Uterus (tissue), 3 donors: ENCODE measurements at regions not wholly inside any gene's neighbourhood (a gene's known extent, or its start where the extent isn't known, plus 50 kb on each side); places are given as distances from the start of the nearest gene placed in this dataset.

Experiments used
- DNase-seq, 2 donors: peaks; one replicate each; pipeline ENCODE4 v3.0.0-alpha.2; 2019 to 2020
- H3K27ac ChIP-seq, 2 donors: fragments of 200-600 bp; sonication (generic); 1 replicate in 1 of 2; 2 replicates in 1 of 2; pipeline ENCODE4 v1.5.1; 2016 to 2018
- H3K27me3 ChIP-seq, 2 donors: fragments of 200-600 bp; sonication (generic); one replicate each; pipeline ENCODE4 v1.5.1; 2018 to 2019; ENCODE audit warnings: control low read depth in 1 of 2
- H3K36me3 ChIP-seq, 2 donors: fragments of 200-600 bp; sonication (generic); one replicate each; pipeline ENCODE4 v1.5.1; 2019; ENCODE audit warnings: control low read depth in 1 of 2
- H3K4me1 ChIP-seq, 2 donors: fragments of 200-600 bp; sonication (generic); one replicate each; pipeline ENCODE4 v1.5.1; 2018 to 2019; ENCODE audit warnings: control low read depth in 1 of 2
- H3K4me3 ChIP-seq, 2 donors: fragments of 200-600 bp; sonication (generic); 1 replicate in 1 of 2; 2 replicates in 1 of 2; pipeline ENCODE4 v1.5.1; 2018 to 2019; ENCODE audit warnings: mild to moderate bottlenecking in 1 of 2
- H3K9me3 ChIP-seq, 2 donors: fragments of 200-600 bp; sonication (generic); one replicate each; pipeline ENCODE4 v1.5.1; 2019; ENCODE audit warnings: control low read depth in 1 of 2
- POLR2A ChIP-seq, 2 donors: fragments of 450-650 bp; IDR thresholded peaks; one replicate each; pipeline ENCODE4 v1.6.1; 2016; ENCODE audit warnings: antibody characterized with exemption in 2 of 2, mild to moderate bottlenecking in 1 of 2, moderate library complexity in 1 of 2
- intact Hi-C: fragments of 100-400 bp; cut with DNase I; formaldehyde crosslinking; loops from one replicate; pipeline ENCODE4 v1.15.1; 2023; ENCODE audit warnings: low total_unique reads
- TF ChIP-seq, protein P1 (sequence below), 4 experiments: fragments of 200-600 bp in 2 of 4; fragments of 450-650 bp in 2 of 4; sonication (generic) in 2 of 4; IDR thresholded peaks; one replicate each; pipeline ENCODE4 v1.5.1; 2016 to 2019; ENCODE audit warnings: antibody characterized with exemption in 4 of 4, mild to moderate bottlenecking in 2 of 4, moderate library complexity in 1 of 4
- donor health status: DM: yes; HTN: yes; CAD: no.

DNA sequence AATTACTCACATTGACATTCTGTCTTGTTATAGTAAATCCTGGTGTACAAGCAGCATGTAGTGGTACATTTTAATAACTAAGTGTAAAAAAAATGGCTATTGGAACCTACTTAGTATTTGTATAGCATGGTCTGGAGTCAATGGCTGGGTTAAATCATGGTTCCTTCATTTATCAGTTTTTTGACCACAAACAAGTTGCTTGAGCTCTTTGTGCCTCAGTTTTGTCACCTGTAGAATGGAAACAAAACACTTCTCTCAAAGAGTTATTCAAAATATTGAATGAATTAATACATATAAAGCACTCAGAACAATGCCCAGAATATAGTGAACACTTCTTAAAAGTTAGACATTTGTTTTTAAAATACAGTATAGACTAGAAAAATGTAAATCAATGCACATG is 93.2 kb upstream of the HS3ST5 start:
- DNase-seq = no peak
- intact Hi-C loops = no loop called here
- H3K4me3 ChIP-seq = no peak overlapping the region
- H3K9me3 ChIP-seq = no peaks in the 10 kb centered on the region
- TF ChIP-seq, protein P1, sequence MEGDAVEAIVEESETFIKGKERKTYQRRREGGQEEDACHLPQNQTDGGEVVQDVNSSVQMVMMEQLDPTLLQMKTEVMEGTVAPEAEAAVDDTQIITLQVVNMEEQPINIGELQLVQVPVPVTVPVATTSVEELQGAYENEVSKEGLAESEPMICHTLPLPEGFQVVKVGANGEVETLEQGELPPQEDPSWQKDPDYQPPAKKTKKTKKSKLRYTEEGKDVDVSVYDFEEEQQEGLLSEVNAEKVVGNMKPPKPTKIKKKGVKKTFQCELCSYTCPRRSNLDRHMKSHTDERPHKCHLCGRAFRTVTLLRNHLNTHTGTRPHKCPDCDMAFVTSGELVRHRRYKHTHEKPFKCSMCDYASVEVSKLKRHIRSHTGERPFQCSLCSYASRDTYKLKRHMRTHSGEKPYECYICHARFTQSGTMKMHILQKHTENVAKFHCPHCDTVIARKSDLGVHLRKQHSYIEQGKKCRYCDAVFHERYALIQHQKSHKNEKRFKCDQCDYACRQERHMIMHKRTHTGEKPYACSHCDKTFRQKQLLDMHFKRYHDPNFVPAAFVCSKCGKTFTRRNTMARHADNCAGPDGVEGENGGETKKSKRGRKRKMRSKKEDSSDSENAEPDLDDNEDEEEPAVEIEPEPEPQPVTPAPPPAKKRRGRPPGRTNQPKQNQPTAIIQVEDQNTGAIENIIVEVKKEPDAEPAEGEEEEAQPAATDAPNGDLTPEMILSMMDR (IDR thresholded peaks at IDR 0.05) = no peak
- no peak for TF ChIP-seq POLR2A (IDR thresholded peaks at IDR 0.05)
- H3K4me1 ChIP-seq = no peaks in the 10 kb centered on the region
- H3K27ac ChIP-seq = no peak overlapping the region
- H3K27me3 ChIP-seq = no peaks in the 10 kb centered on the region
- H3K36me3 ChIP-seq = no peaks in the 10 kb centered on the region

DNA sequence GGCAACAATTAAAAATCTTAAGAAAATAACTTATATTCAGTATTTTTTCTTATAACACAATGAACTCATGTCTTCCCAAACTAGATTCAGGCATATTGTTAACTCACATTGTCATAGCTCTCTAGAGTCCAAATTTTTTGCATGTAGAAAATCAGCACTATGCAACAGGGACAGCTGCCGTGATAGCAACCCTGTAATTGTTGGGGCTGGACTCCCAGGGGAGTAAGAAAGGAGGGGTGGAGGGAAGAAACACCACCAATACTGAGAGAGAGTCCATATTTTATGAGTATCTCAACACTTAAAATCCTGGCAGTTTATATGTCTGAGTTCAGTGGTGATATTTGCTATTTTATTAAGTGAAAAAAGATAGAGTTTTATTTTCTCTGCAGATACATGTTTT is 89.6 kb upstream of the HS3ST5 start:
- DNase-seq = no peak
- intact Hi-C loops = no loop called here
- H3K4me1 ChIP-seq = no peaks in the 10 kb centered on the region
- H3K27ac ChIP-seq = no peak overlapping the region
- no peak overlapping the region for H3K4me3 ChIP-seq
- H3K36me3 ChIP-seq = no peaks in the 10 kb centered on the region
- no peaks in the 10 kb centered on the region for H3K27me3 ChIP-seq
- no peaks in the 10 kb centered on the region for H3K9me3 ChIP-seq
- TF ChIP-seq, protein P1 (IDR thresholded peaks at IDR 0.05) = no peak
- TF ChIP-seq POLR2A (IDR thresholded peaks at IDR 0.05) = no peak

DNA sequence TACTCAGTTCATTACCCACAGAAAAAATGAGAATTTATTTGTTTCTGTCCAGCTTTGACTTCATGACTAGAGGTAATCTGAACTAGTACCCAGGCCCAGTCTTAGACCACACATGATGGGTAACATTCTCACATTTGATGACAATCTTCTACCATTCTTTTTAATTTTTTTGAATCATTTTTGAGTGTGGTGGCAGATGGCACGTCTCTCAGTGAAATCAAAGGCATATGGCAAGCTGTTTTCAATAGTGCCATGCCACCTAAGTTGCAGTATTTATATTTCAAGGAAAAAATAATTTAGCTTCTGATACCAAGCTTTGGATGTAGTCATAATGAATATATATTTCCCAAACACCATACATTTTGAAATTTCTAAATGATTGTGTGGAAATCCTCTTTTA is 88.8 kb upstream of the HS3ST5 start:
- no peak overlapping the region for H3K4me3 ChIP-seq
- no peaks in the 10 kb centered on the region for H3K4me1 ChIP-seq
- H3K9me3 ChIP-seq = no peaks in the 10 kb centered on the region
- no peak for DNase-seq
- TF ChIP-seq, protein P1 (IDR thresholded peaks at IDR 0.05) = no peak
- TF ChIP-seq POLR2A (IDR thresholded peaks at IDR 0.05) = no peak
- no peaks in the 10 kb centered on the region for H3K36me3 ChIP-seq
- intact Hi-C loops = no loop called here
- H3K27me3 ChIP-seq = no peaks in the 10 kb centered on the region
- H3K27ac ChIP-seq = no peak overlapping the region

DNA sequence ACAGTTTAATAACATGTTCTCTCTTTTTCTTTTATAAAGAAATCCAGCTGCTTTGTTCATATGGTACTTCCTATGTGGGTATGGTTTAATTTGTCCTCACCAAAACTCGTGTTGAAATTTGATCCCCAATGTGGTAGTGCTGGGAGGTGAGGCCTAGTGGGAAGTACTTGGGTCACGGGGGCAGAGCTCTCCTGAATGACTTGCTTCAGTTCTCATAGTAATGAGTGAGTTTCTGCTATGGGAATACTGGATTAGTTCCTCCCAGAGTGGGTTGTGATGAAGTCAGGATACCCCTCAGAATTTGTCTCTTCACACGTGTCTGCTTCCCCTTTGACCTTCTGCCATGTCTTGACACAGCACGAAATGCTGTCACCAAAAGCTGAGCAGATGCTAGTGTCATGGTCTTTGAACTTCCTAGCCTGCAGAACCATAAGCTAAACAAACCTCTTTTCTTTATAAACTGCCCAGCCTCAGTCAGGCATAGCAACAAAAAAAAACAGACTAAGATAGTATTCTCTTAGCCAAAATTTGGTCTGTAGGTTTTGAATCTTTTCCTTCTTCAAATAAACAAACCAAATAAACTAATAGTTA is 87.8 kb upstream of the HS3ST5 start:
- Histone ChIP-seq H3K36me3 (no peaks in the 10 kb centered on the region), H3K27me3 (no peaks in the 10 kb centered on the region), H3K4me3 (no peak overlapping the region), H3K9me3 (no peaks in the 10 kb centered on the region), H3K4me1 (no peaks in the 10 kb centered on the region), H3K27ac (no peak overlapping the region)
- no peak for TF ChIP-seq POLR2A (IDR thresholded peaks at IDR 0.05)
- TF ChIP-seq, protein P1 (IDR thresholded peaks at IDR 0.05) = no peak
- intact Hi-C loops = no loop called here
- DNase-seq = no peak

DNA sequence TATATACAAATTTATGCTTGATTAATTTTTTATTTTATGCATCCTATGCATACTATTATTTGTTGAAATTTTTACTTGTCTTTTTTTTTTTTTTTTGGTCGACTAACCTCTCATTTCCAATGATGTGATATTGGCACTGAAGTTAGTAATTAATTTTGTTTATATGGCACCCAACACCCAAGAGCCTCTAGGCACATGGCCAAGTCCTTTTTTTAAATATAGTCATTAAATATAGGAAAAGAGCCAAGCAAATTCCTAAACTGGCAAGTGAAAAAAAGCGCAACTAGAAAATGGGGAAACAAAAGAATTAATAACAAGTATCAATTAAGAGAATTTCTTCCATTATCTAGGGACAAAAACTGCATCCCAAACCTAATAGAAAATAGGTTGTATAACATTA is 85.5 kb upstream of the HS3ST5 start:
- no peaks in the 10 kb centered on the region for H3K9me3 ChIP-seq
- no peaks in the 10 kb centered on the region for H3K4me1 ChIP-seq
- DNase-seq = no peak
- no peak overlapping the region for H3K27ac ChIP-seq
- TF ChIP-seq, protein P1 (IDR thresholded peaks at IDR 0.05) = no peak
- TF ChIP-seq POLR2A (IDR thresholded peaks at IDR 0.05) = no peak
- H3K4me3 ChIP-seq = no peak overlapping the region
- H3K27me3 ChIP-seq = no peaks in the 10 kb centered on the region
- H3K36me3 ChIP-seq = no peaks in the 10 kb centered on the region
- intact Hi-C loops = no loop called here
